ENCODE measurements at regions not wholly inside any gene's neighbourhood (a gene's known extent, or its start where the extent isn't known, plus 50 kb on each side); places are given as distances from the start of the nearest gene placed in this dataset.

GRCh38 chr16:86045591-86045971 is 146.6 kb downstream of the IRF8 start:
- no peaks in the 10 kb centered on the region for H3K36me3 ChIP-seq
- H3K27ac ChIP-seq: no peak overlapping the region
- no peak overlapping the region for H3K4me3 ChIP-seq (ENCODE audit: low read depth, low read length)
- H3K27me3 ChIP-seq (ENCODE audit: insufficient read depth, low read depth, severe bottlenecking): no peaks in the 10 kb centered on the region
- no peak for DNase-seq
- H3K9me3 ChIP-seq (ENCODE audit: severe bottlenecking): no peaks in the 10 kb centered on the region
- TF ChIP-seq, protein P1, sequence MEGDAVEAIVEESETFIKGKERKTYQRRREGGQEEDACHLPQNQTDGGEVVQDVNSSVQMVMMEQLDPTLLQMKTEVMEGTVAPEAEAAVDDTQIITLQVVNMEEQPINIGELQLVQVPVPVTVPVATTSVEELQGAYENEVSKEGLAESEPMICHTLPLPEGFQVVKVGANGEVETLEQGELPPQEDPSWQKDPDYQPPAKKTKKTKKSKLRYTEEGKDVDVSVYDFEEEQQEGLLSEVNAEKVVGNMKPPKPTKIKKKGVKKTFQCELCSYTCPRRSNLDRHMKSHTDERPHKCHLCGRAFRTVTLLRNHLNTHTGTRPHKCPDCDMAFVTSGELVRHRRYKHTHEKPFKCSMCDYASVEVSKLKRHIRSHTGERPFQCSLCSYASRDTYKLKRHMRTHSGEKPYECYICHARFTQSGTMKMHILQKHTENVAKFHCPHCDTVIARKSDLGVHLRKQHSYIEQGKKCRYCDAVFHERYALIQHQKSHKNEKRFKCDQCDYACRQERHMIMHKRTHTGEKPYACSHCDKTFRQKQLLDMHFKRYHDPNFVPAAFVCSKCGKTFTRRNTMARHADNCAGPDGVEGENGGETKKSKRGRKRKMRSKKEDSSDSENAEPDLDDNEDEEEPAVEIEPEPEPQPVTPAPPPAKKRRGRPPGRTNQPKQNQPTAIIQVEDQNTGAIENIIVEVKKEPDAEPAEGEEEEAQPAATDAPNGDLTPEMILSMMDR (IDR thresholded peaks at IDR 0.05; ENCODE audit: low read depth, low read length): no peak

GRCh38 chr16:86046026-86046425 is 147.1 kb downstream of the IRF8 start:
- no peaks in the 10 kb centered on the region for H3K27me3 ChIP-seq (ENCODE audit: insufficient read depth, low read depth, severe bottlenecking)
- TF ChIP-seq, protein P1 (IDR thresholded peaks at IDR 0.05; ENCODE audit: low read depth, low read length): no peak

DNA sequence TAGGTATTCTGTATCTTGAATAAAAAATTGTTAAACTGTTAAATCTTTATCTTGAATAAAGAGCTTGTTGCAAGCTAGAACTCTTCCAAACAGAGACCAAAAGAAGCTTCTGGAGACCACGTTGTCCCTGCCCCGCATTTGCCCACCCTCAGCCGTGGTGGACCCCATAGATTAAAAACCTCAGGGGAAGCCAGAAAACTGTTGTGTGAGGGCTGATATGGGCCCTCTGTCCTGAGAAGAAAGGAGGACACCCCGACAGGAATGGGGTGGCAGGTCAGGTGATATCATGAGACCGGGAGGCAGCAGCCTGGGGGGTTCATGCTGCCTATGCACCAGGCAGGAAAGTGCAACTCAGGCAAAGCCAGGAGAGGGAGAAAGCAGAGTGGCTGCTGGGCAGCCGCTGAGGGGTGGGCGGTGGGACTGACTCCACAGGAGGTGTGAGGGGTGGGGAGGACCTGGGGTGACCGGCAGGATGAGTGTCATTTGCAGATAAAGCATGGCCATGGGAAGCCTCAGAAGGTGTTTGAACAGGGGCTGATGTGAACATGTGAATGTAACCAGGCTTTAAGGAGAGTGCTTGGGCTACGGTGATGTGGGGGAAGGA is 147.8 kb downstream of the IRF8 start:
- TF ChIP-seq, protein P1 (IDR thresholded peaks at IDR 0.05; ENCODE audit: low read depth, low read length): no peak
- Histone ChIP-seq H3K27ac (no peak overlapping the region), H3K27me3 (ENCODE audit: insufficient read depth, low read depth, severe bottlenecking) (no peaks in the 10 kb centered on the region), H3K36me3 (no peaks in the 10 kb centered on the region), H3K9me3 (ENCODE audit: severe bottlenecking) (no peaks in the 10 kb centered on the region), H3K4me3 (ENCODE audit: low read depth, low read length) (no peak overlapping the region)
- DNase-seq: no peak

More at GRCh38 chr16:86046026-86046425, 147.1 kb downstream of the IRF8 start:
- Histone ChIP-seq H3K36me3 (no peaks in the 10 kb centered on the region), H3K4me3 (ENCODE audit: low read depth, low read length) (no peak overlapping the region), H3K27ac (no peak overlapping the region), H3K9me3 (ENCODE audit: severe bottlenecking) (no peaks in the 10 kb centered on the region)
- no peak for DNase-seq

DNA sequence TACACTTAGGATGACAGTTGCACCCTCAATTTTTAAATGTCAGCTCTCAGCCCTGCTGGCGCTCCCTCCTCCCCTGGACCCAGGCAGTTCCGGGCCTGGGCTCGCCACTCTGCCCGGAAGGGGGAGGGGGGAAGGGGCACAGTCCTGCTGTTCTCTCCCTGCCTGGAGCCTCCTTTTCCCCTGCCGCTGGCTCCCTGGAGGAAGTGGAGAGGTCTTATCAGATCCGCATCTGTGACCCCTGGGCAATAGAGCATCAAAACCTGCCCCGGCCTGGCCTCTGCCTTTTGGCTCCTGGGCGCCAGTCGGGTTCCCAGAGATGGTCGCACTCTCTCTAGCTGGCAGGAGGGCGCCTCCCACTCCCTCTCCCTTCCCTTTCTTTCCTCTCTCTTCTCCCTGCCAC is 149.3 kb downstream of the IRF8 start:
- H3K27ac ChIP-seq: no peak overlapping the region
- no peak overlapping the region for H3K4me3 ChIP-seq (ENCODE audit: low read depth, low read length)
- H3K27me3 ChIP-seq (ENCODE audit: insufficient read depth, low read depth, severe bottlenecking): no peaks in the 10 kb centered on the region
- DNase-seq: no peak
- no peaks in the 10 kb centered on the region for H3K9me3 ChIP-seq (ENCODE audit: severe bottlenecking)
- TF ChIP-seq, protein P1 (IDR thresholded peaks at IDR 0.05; ENCODE audit: low read depth, low read length): no peak
- no peaks in the 10 kb centered on the region for H3K36me3 ChIP-seq

DNA sequence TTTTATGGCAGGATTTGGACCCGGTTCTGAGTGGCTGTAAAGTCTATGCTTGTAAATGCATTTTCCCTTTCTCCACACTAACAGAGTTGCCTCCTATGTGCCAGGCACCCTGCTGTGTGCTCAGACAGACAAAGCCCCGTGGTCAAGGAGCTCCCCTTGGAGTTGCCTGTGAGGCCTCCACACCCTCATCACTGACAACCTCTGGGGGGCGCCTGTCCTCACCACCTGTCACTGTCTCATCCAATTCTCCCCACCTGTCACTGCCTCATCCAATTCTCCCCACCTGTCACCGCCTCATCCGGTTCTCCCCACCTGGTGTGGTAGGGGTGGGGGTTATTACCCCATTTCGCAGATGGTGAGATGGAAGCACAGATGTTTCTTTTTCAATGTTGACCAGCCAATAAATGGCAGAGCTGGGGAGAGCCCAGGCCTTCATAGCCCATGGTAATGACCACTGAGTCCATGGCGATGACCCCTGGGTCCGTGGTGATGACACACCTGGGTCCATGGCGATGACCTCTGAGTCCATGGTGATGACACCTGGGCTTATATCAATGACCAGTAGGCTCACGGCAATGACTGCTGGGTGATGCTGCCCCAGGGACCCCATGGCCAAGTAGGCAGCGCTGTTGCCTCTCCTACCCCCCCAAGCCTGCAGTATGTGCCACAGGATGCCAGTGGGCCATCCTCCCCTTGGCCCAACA is 150.1 kb downstream of the IRF8 start:
- Histone ChIP-seq H3K9me3 (ENCODE audit: severe bottlenecking) (no peaks in the 10 kb centered on the region), H3K27ac (no peak overlapping the region), H3K4me3 (ENCODE audit: low read depth, low read length) (no peak overlapping the region), H3K36me3 (no peaks in the 10 kb centered on the region), H3K27me3 (ENCODE audit: insufficient read depth, low read depth, severe bottlenecking) (no peaks in the 10 kb centered on the region)
- DNase-seq: peak; percentile 27
- TF ChIP-seq, protein P1 (IDR thresholded peaks at IDR 0.05; ENCODE audit: low read depth, low read length): no peak
